Motor neuron (in vitro differentiated cells): ENCODE measurements at regions not wholly inside any gene's neighbourhood (a gene's known extent, or its start where the extent isn't known, plus 50 kb on each side); places are given as distances from the start of the nearest gene placed in this dataset.
A peak's percentile ranks its signal among the peaks of the same experiment; 100 is the strongest.

Experiments
- ATAC-seq, 8 experiments: fragments of 200-7000 bp; cut with Tn5 transposase; replicated peaks in 6 of 8; 2 replicates each; pipeline ENCODE4 v1.8.0; 2021; ENCODE audit warnings: mild to moderate bottlenecking in 8 of 8, moderate library complexity in 8 of 8
- H3K27ac ChIP-seq, 2 donors: fragments of 250-450 bp; sonication (Bioruptor Pico); 2 replicates each; pipeline ENCODE4 v1.9.0; 2021; ENCODE audit warnings: antibody characterized with exemption in 2 of 2, mild to moderate bottlenecking in 2 of 2, moderate library complexity in 1 of 2
- H3K4me1 ChIP-seq, 2 donors: fragments of 250-450 bp; sonication (Bioruptor Pico); replicated peaks in 1 of 2; 2 replicates each; pipeline ENCODE4 v1.6.1; 2021; ENCODE audit warnings: antibody characterized with exemption in 2 of 2, mild to moderate bottlenecking in 2 of 2, moderate library complexity in 1 of 2
- H3K4me3 ChIP-seq, 5 donors: fragments of 250-450 bp; sonication (Bioruptor Pico); 2 replicates each; pipeline ENCODE4 v1.9.0; 2021; ENCODE audit warnings: antibody characterized with exemption in 5 of 5, mild to moderate bottlenecking in 5 of 5, moderate library complexity in 4 of 5
- WGBS, 10 experiments: fragments of 450-650 bp; shearing (Covaris generic); methylation state at CpG; one replicate each; pipeline ENCODE4 v1.0.0; 2022; 5-methylcytosine and 5-hydroxymethylcytosine counted together
- in situ Hi-C, 9 experiments: fragments of 400-800 bp; cut with MboI; loops; one replicate each; pipeline ENCODE4 v1.15.0; 2021; ENCODE audit warnings: low sequenced_read_pairs in 9 of 9, low pct_unique_long_range_greater_than_20kb in 2 of 9; ENCODE audit not compliant: unreplicated experiment in 9 of 9

DNA sequence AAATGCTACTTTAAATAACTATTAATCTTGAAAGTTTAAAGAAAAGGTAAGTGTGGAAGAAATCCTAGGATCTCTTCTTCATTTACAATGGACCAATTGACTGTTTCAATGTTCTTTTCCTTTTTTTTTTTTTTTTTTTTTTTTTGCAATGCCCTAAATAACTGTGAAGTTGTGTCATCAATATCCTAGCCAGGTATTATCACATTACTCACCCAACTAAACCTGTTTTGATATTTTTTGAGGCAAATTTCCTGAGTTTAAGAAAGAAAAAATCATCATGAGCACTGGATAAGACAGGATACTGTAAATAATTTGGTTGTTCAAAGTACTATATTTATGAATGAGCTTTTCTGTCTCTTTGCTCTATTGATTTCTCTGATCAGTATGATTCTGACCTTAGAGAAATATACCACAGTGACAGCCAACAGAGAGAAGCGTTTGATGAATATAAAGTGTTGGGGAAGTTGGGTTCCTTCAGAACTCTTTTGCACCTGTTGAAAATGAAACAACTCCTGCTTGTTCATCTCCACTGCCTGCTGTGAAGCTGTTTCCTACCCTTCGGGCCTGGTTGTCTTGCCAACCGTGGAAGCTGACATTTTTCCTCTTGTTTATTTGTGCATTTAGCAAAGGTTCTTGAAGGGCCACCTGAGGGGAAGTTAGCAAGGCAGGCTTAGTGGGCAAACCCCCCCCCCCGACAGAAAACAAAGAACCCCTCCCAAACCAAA lies 1220.5 kb upstream of the SLC10A2 start:
- Histone ChIP-seq H3K27ac (no peak overlapping the region), H3K4me3 (no peak overlapping the region), H3K4me1 (peaks cover 0 to 4% of the 10 kb centered on the region in 2 donors)
- in situ Hi-C loops = no loop called here
- ATAC-seq = no peak
- 0 to 37% (median 20%) methylated on average over 1 to 4 of the region's 4 CpGs; no CpG with 5 or more reads in 3 of the 10 experiments for WGBS, 10 experiments

DNA sequence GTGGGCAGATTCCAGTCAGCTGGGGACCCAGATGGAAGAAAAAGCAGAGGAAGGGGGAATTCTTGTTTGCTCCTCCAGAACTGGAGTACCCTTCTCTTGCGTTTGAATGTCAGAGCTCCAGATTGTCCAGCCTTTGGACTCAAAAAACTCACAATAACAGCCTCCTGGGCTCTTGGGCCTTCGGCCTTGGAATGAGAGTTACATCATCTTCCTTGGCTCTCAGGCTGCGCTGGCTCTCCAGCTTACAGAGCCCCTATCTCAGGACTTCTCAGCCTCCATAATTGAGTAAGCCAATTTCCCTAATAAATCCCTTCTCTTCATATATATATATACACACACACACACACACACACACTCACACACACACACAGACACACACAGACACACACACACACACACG lies 1215.7 kb upstream of the SLC10A2 start:
- Histone ChIP-seq H3K27ac (no peak overlapping the region), H3K4me1 (no peaks in the 10 kb centered on the region), H3K4me3 (no peak overlapping the region)
- in situ Hi-C loops = no loop called here
- WGBS, 10 experiments = 0 to 100% (median 100%) methylated on average over 1 to 2 of the region's 4 CpGs; no CpG with 5 or more reads in 3 of the 10 experiments
- no peak for ATAC-seq

DNA sequence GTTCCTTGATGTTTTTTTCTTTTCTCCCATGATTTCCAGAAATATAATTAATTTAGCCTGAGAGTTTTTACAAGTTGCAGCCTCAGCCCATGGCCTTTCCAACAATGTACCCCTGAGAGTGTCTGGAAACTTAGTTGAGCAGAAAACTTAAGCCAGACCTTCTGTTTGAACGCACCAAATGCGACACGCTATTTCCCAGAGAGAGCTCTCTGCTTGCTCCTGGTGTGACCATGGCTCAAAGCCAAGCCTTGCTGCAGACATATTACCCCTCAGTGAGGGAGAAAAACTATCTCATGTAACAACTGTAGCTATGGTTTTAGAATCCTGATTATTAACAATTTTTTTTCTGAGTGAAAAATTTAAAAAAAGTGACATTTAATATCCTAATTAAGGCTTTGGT lies 1204.5 kb upstream of the SLC10A2 start:
- Histone ChIP-seq H3K4me3 (no peak overlapping the region), H3K27ac (no peak overlapping the region), H3K4me1 (peaks cover 8 to 12% of the 10 kb centered on the region in 2 donors)
- no peak for ATAC-seq
- 0 to 100% (median 38%) methylated on average over 2 to 3 of the region's 3 CpGs; no CpG with 5 or more reads in 4 of the 10 experiments for WGBS, 10 experiments
- in situ Hi-C loops = no loop called here

DNA sequence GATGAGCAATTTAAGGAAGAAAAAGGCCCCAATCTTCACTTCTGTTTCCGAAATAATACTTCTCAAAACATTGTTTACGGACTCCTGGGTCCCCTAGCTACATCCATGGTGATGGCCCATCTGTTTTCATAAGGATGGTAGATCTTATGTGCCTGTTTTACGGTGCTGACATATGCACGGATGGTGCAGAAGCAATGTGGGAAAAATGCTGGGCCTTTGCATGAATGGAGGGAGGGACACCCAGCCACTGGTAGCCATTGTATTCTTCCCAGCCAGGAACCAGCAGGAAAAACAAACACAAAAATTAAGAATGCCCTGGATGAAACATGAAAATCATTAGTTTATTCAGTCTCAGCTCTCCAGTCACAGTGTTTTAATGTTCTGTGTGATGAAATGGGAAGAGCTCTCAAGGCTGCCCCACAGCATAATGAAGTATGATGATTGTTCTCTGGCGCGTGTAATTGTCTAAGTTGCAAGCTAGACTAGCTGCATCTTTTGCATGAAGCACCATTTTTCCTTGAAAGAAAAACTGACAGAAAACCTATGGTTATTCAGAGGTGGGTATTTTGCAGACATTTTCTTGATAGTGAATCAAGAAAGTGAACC lies 1201.1 kb upstream of the SLC10A2 start:
- ATAC-seq = peak in 5 of 8 experiments; percentile 35 to 90 (median 86)
- WGBS, 10 experiments = 28 to 80% (median 62%) methylated on average over 2 to 6 of the region's 6 CpGs; no CpG with 5 or more reads in 1 of the 10 experiments
- Histone ChIP-seq H3K27ac (no peak overlapping the region), H3K4me3 (no peak overlapping the region), H3K4me1 (peaks cover 9 to 12% of the 10 kb centered on the region in 2 donors)
- in situ Hi-C loops = no loop called here

DNA sequence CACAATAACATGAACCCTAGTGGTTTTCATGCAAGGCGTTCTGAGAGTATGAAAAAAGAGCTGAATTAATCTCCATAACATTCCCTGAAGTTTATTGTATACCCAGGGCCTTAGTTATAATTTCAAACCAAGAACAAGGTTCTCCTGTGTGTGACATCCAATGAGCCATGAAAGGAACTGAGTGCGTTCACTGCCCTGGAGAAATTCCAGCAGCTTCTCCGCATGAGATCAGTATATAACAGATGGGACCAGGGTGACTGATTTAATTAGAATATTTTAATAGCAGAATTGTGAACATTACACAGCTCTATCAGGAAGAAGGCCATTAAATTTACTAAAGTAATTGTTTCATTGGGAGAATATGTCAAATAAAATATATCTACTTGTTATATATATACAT lies 1190.5 kb upstream of the SLC10A2 start:
- 0 to 100% (median 40%) methylated on average over 1 to 3 of the region's 3 CpGs; no CpG with 5 or more reads in 1 of the 10 experiments for WGBS, 10 experiments
- in situ Hi-C loops = no loop called here
- ATAC-seq = peak in 4 of 8 experiments; percentile 19 to 47 (median 32)
- Histone ChIP-seq H3K27ac (no peak overlapping the region), H3K4me1 (peaks cover 0 to 3% of the 10 kb centered on the region in 2 donors), H3K4me3 (no peak overlapping the region)

DNA sequence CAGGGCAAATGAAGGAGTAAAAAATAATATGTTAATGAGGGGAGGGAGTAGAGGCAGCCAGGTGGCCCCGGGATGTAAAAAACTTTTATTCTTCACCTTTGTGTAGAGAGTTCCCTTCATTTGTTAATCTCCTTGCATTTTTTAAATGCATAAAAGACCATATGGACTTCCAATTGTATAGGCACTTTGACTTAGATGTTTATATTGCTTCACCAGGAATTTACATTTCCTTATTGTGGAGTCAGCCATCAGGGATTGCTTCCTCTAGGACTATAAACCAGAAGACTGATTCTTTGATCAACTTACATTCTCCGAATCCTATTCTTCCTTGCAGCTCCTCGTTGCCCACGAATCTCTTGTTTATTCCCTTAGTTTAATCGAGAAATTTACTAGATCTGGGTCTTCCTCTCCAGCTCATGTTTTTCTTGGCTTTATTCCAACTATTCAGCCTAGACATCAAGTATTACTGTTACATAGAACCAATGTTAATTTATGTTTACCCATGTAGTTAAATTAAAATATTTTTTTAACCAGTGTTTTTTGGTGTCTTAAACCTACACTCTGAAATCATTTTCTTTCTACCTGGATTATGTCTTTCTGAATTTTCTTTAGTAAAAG lies 1187.0 kb upstream of the SLC10A2 start:
- ATAC-seq = peak in 1 of 8 experiments; percentile 55
- Histone ChIP-seq H3K4me3 (no peak overlapping the region), H3K4me1 (peaks cover 0 to 3% of the 10 kb centered on the region in 2 donors), H3K27ac (no peak overlapping the region)
- WGBS, 10 experiments = 4 to 45% (median 18%) methylated on average over 1 to 5 of the region's 5 CpGs
- in situ Hi-C loops = no loop called here

DNA sequence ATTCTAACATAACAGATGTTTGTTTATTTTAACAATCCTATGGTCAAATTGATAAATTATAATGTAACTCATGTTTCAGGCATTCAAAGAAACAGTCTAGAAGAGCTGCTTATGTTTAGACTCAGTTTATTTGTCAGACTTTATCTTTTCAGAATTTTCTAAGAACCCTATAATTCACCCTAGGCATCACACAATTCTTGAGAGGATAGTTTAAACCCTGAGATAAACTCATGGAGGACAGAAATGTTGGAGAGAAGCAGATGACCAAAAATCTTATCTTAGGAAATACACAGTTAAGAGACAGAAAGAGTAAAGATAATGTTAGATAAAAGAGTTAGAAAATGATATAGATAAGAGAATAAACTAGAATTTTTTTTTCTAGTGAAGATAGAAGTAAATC lies 1185.7 kb upstream of the SLC10A2 start:
- H3K4me3 ChIP-seq = no peak overlapping the region
- in situ Hi-C loops = no loop called here
- ATAC-seq = no peak
- no peak overlapping the region for H3K27ac ChIP-seq
- peaks cover 0 to 3% of the 10 kb centered on the region in 2 donors for H3K4me1 ChIP-seq

DNA sequence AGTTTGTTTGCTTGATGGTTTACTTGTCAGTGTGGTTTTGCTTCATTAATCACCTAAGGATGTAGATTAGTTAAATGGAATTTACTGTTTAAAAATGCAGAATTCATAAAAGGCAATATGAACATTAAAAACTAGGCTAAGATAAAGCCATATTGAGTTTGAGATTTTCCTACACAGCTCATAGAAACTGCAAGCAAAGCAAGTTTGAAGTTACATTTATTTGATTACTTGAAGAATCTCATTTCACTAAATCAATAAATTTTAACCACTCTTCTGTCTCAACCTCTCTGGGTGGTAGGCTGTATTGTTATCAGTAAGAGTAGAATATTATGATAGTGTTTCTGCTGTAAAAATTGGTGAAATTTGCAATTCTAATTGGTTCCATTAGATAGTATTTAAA lies 1180.7 kb upstream of the SLC10A2 start:
- no peaks in the 10 kb centered on the region for H3K4me1 ChIP-seq
- in situ Hi-C loops = no loop called here
- ATAC-seq = no peak
- H3K27ac ChIP-seq = no peak overlapping the region
- no peak overlapping the region for H3K4me3 ChIP-seq

DNA sequence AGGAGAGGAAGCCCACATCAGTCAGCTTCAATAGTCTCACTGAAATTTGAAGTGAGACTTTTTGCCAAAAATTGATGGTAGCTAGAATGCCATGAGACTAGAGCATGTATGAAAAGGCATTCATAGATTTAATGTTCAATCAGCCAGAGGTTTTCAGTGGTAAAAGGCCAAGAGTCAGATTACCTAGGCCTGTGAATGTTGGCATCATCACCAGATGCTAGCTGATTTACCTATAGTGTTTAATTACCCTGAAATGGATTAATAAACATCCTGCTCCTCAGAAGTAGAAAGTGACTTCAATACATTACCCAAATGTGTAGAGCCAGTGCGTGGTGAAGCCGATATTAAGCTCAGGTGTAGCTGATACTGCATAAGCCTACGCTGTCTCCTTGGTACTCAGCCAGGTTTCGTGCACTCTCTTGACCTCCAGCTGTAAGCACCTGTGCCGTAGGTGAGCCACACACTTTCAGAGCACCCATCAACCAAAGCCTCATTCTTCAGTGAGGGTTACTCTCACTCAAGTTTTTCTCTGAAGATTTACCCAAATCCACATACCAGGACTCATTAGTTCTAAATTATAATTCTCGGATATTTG lies 1140.3 kb upstream of the SLC10A2 start:
- Histone ChIP-seq H3K4me3 (no peak overlapping the region), H3K27ac (no peak overlapping the region), H3K4me1 (no peaks in the 10 kb centered on the region)
- WGBS, 10 experiments = 20 to 100% (median 85%) methylated on average over 1 to 3 of the region's 6 CpGs; no CpG with 5 or more reads in 2 of the 10 experiments
- ATAC-seq = no peak
- in situ Hi-C loops = no loop called here

DNA sequence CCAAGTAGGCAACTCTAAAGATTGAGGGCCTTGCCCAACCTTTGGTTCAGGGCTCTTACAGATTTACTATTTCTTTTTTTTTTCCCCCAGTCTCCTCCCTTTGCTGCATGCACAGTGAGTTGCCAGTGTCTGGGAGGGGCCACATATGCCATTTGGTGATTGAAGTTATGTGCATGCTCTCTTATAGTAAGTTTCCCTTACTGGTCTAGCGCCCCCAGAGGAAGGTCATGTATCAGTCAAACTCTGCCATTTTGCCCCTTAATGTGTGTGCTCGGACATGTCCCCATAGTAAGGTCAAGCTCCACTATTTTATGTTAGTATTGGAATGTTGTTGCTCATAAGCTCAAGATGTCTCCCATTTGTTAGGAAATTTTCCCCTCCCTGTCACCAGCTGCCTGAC lies 1138.0 kb upstream of the SLC10A2 start:
- in situ Hi-C loops = no loop called here
- no peak overlapping the region for H3K27ac ChIP-seq
- 0 to 100% (median 61%) methylated on average over 1 to 2 of the region's 2 CpGs; no CpG with 5 or more reads in 4 of the 10 experiments for WGBS, 10 experiments
- no peak overlapping the region for H3K4me3 ChIP-seq
- no peak for ATAC-seq
- H3K4me1 ChIP-seq = no peaks in the 10 kb centered on the region

DNA sequence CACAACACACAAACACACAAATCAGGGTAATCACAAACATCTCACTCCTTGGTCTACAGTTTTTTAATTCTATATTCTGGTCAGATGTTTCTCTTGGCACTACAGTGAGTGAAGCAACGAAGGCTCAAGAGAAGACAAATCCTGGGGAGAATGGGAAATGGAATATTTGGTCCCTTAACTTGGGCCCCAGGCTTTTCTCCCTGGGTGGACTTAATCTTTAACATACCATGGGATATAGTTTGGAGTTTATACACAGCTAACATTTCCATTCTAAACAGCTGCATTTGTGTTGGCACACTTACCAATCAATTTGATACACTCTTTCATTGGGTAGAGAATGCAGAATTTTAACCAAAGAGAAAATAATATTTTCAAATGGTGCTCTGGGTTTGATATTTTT lies 1132.6 kb upstream of the SLC10A2 start:
- no peak overlapping the region for H3K27ac ChIP-seq
- H3K4me3 ChIP-seq = no peak overlapping the region
- H3K4me1 ChIP-seq = no peaks in the 10 kb centered on the region
- in situ Hi-C loops = no loop called here
- 0 to 88% (median 20%) methylated on average over 1 of the region's 1 CpG; no CpG with 5 or more reads in 3 of the 10 experiments for WGBS, 10 experiments
- ATAC-seq = no peak

DNA sequence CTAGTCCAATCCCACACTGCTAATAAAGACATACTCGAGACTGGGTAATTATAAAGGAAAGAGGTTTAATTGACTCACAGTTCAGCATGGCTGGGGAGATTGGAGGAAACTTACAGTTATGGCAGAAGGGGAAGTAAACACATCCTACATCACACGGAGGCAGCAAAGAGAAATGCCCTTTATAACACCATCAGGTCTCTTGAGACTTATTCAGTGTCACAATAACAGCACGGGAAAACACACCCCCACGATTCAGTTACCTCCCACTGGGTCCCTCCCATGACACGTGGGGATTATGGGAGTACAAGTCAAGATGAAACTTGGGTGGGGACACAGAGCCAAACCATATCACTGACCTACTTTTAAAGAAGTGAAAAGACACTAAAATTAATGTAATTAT lies 1130.4 kb upstream of the SLC10A2 start:
- no peak overlapping the region for H3K4me3 ChIP-seq
- 0 to 100% (median 64%) methylated on average over 1 to 5 of the region's 5 CpGs; no CpG with 5 or more reads in 2 of the 10 experiments for WGBS, 10 experiments
- no peak overlapping the region for H3K27ac ChIP-seq
- H3K4me1 ChIP-seq = no peaks in the 10 kb centered on the region
- in situ Hi-C loops = no loop called here
- ATAC-seq = no peak

DNA sequence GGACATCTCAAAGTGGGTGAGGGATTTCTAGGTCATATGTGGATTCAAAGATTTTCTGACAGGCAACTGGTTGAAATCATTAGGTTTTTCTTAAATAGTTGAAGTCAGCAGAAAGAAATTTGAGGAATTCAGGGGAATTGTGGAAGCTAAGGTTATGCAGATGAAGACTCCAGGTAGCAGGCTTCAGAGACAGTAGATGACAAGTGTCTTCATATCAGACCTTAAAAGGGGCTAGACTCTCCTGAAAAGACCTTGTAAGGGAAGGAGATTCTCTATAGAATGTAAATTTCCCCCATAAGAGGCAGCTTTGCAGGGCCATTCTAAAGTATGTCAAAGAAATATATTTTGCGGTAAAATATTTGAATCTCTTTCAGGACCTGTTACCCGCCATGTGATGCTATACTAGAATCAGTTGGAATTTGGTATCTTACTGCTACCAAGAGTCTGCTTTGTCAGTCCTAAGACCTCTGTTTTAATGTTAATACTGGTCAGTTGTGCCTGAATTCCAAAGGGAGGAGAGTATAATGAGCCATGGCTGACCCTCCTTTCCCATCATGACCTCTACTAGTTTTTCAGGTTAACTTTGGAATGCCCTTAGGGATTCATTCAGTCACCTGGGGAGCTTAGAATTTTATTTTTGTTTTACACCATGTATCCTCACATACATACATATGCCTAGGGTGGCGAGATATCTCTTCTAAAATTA lies 1115.5 kb upstream of the SLC10A2 start:
- in situ Hi-C loops = no loop called here
- Histone ChIP-seq H3K4me3 (no peak overlapping the region), H3K4me1 (no peaks in the 10 kb centered on the region), H3K27ac (no peak overlapping the region)
- 0 to 100% (median 90%) methylated on average over 1 to 3 of the region's 3 CpGs for WGBS, 10 experiments
- no peak for ATAC-seq
